ENCODE measurements at regions not wholly inside any gene's neighbourhood (a gene's known extent, or its start where the extent isn't known, plus 50 kb on each side); places are given as distances from the start of the nearest gene placed in this dataset.

- no peaks in the 10 kb centered on the region for H3K4me1 ChIP-seq (ENCODE audit: control insufficient read depth, insufficient read depth, low read length)
- no CpG with 5 or more reads among the region's 2 CpGs for WGBS (ENCODE audit: insufficient coverage, insufficient read length)
- no peak for DNase-seq (ENCODE audit: low read depth, low spot score)
- H3K36me3 ChIP-seq (ENCODE audit: control insufficient read depth, insufficient read depth, low read length) = no peaks in the 10 kb centered on the region
- H3K27ac ChIP-seq (ENCODE audit: low read length) = no peak overlapping the region
- H3K9me3 ChIP-seq (ENCODE audit: control insufficient read depth, insufficient read depth, low read length) = no peaks in the 10 kb centered on the region
- H3K27me3 ChIP-seq (ENCODE audit: control insufficient read depth, insufficient read depth, low read length) = no peaks in the 10 kb centered on the region
- H3K4me3 ChIP-seq (ENCODE audit: low read length) = no peak overlapping the region
Measured at GRCh38 chr9:78865737-78866136, 568.8 kb downstream of the PSAT1 start.

GRCh38 chr9:78866207-78867132, 569.5 kb downstream of the PSAT1 start:
- Histone ChIP-seq H3K4me1 (ENCODE audit: control insufficient read depth, insufficient read depth, low read length) (no peaks in the 10 kb centered on the region), H3K27me3 (ENCODE audit: control insufficient read depth, insufficient read depth, low read length) (no peaks in the 10 kb centered on the region), H3K36me3 (ENCODE audit: control insufficient read depth, insufficient read depth, low read length) (no peaks in the 10 kb centered on the region), H3K27ac (ENCODE audit: low read length) (no peak overlapping the region), H3K4me3 (ENCODE audit: low read length) (no peak overlapping the region), H3K9me3 (ENCODE audit: control insufficient read depth, insufficient read depth, low read length) (no peaks in the 10 kb centered on the region)
- no peak for DNase-seq (ENCODE audit: low read depth, low spot score)
- WGBS (ENCODE audit: insufficient coverage, insufficient read length) = no CpG with 5 or more reads among the region's 6 CpGs

GRCh38 chr9:78871086-78871451, 574.1 kb downstream of the PSAT1 start:
- Histone ChIP-seq H3K4me3 (ENCODE audit: low read length) (no peak overlapping the region), H3K9me3 (ENCODE audit: control insufficient read depth, insufficient read depth, low read length) (no peaks in the 10 kb centered on the region), H3K27me3 (ENCODE audit: control insufficient read depth, insufficient read depth, low read length) (no peaks in the 10 kb centered on the region), H3K4me1 (ENCODE audit: control insufficient read depth, insufficient read depth, low read length) (no peaks in the 10 kb centered on the region), H3K27ac (ENCODE audit: low read length) (no peak overlapping the region), H3K36me3 (ENCODE audit: control insufficient read depth, insufficient read depth, low read length) (no peaks in the 10 kb centered on the region)
- DNase-seq (ENCODE audit: low read depth, low spot score) = no peak

- Histone ChIP-seq H3K4me3 (ENCODE audit: low read length) (no peak overlapping the region), H3K4me1 (ENCODE audit: control insufficient read depth, insufficient read depth, low read length) (no peaks in the 10 kb centered on the region), H3K27me3 (ENCODE audit: control insufficient read depth, insufficient read depth, low read length) (no peaks in the 10 kb centered on the region), H3K36me3 (ENCODE audit: control insufficient read depth, insufficient read depth, low read length) (no peaks in the 10 kb centered on the region), H3K27ac (ENCODE audit: low read length) (no peak overlapping the region), H3K9me3 (ENCODE audit: control insufficient read depth, insufficient read depth, low read length) (no peaks in the 10 kb centered on the region)
- DNase-seq (ENCODE audit: low read depth, low spot score) = no peak
- no CpG with 5 or more reads among the region's 4 CpGs for WGBS (ENCODE audit: insufficient coverage, insufficient read length)
Measured at GRCh38 chr9:78871452-78872331, 574.8 kb downstream of the PSAT1 start.

GRCh38 chr9:78874061-78874460, 577.1 kb downstream of the PSAT1 start:
- Histone ChIP-seq H3K9me3 (ENCODE audit: control insufficient read depth, insufficient read depth, low read length) (no peaks in the 10 kb centered on the region), H3K36me3 (ENCODE audit: control insufficient read depth, insufficient read depth, low read length) (no peaks in the 10 kb centered on the region), H3K4me3 (ENCODE audit: low read length) (no peak overlapping the region), H3K27me3 (ENCODE audit: control insufficient read depth, insufficient read depth, low read length) (no peaks in the 10 kb centered on the region), H3K4me1 (ENCODE audit: control insufficient read depth, insufficient read depth, low read length) (no peaks in the 10 kb centered on the region), H3K27ac (ENCODE audit: low read length) (no peak overlapping the region)
- 80% methylated on average over 1 of the region's 2 CpGs for WGBS (ENCODE audit: insufficient coverage, insufficient read length)
- no peak for DNase-seq (ENCODE audit: low read depth, low spot score)

- Histone ChIP-seq H3K9me3 (ENCODE audit: control insufficient read depth, insufficient read depth, low read length) (no peaks in the 10 kb centered on the region), H3K27ac (ENCODE audit: low read length) (no peak overlapping the region)
- WGBS (ENCODE audit: insufficient coverage, insufficient read length) = no CpG with 5 or more reads among the region's 3 CpGs
Measured at GRCh38 chr9:78879324-78880100, 582.6 kb downstream of the PSAT1 start.

GRCh38 chr9:78881295-78881694, 584.4 kb downstream of the PSAT1 start:
- WGBS (ENCODE audit: insufficient coverage, insufficient read length) = no CpG with 5 or more reads among the region's 1 CpG
- no peaks in the 10 kb centered on the region for H3K4me1 ChIP-seq (ENCODE audit: control insufficient read depth, insufficient read depth, low read length)
- no peaks in the 10 kb centered on the region for H3K9me3 ChIP-seq (ENCODE audit: control insufficient read depth, insufficient read depth, low read length)
- H3K36me3 ChIP-seq (ENCODE audit: control insufficient read depth, insufficient read depth, low read length) = no peaks in the 10 kb centered on the region
- H3K27ac ChIP-seq (ENCODE audit: low read length) = no peak overlapping the region
- H3K4me3 ChIP-seq (ENCODE audit: low read length) = no peak overlapping the region
- DNase-seq (ENCODE audit: low read depth, low spot score) = no peak
- no peaks in the 10 kb centered on the region for H3K27me3 ChIP-seq (ENCODE audit: control insufficient read depth, insufficient read depth, low read length)

More at GRCh38 chr9:78879324-78880100, 582.6 kb downstream of the PSAT1 start:
- Histone ChIP-seq H3K4me3 (ENCODE audit: low read length) (no peak overlapping the region), H3K27me3 (ENCODE audit: control insufficient read depth, insufficient read depth, low read length) (no peaks in the 10 kb centered on the region), H3K36me3 (ENCODE audit: control insufficient read depth, insufficient read depth, low read length) (no peaks in the 10 kb centered on the region), H3K4me1 (ENCODE audit: control insufficient read depth, insufficient read depth, low read length) (no peaks in the 10 kb centered on the region)
- no peak for DNase-seq (ENCODE audit: low read depth, low spot score)

- Histone ChIP-seq H3K4me3 (ENCODE audit: low read length) (no peak overlapping the region), H3K9me3 (ENCODE audit: control insufficient read depth, insufficient read depth, low read length) (no peaks in the 10 kb centered on the region), H3K27me3 (ENCODE audit: control insufficient read depth, insufficient read depth, low read length) (no peaks in the 10 kb centered on the region), H3K36me3 (ENCODE audit: control insufficient read depth, insufficient read depth, low read length) (no peaks in the 10 kb centered on the region), H3K27ac (ENCODE audit: low read length) (no peak overlapping the region), H3K4me1 (ENCODE audit: control insufficient read depth, insufficient read depth, low read length) (no peaks in the 10 kb centered on the region)
- no CpG with 5 or more reads among the region's 4 CpGs for WGBS (ENCODE audit: insufficient coverage, insufficient read length)
- DNase-seq (ENCODE audit: low read depth, low spot score) = no peak
Measured at GRCh38 chr9:78882481-78882880, 585.6 kb downstream of the PSAT1 start.

- no CpG with 5 or more reads among the region's 4 CpGs for WGBS (ENCODE audit: insufficient coverage, insufficient read length)
- no peak for DNase-seq (ENCODE audit: low read depth, low spot score)
- H3K9me3 ChIP-seq (ENCODE audit: control insufficient read depth, insufficient read depth, low read length) = no peaks in the 10 kb centered on the region
- no peak overlapping the region for H3K4me3 ChIP-seq (ENCODE audit: low read length)
- no peak overlapping the region for H3K27ac ChIP-seq (ENCODE audit: low read length)
- H3K27me3 ChIP-seq (ENCODE audit: control insufficient read depth, insufficient read depth, low read length) = no peaks in the 10 kb centered on the region
- H3K4me1 ChIP-seq (ENCODE audit: control insufficient read depth, insufficient read depth, low read length) = no peaks in the 10 kb centered on the region
- H3K36me3 ChIP-seq (ENCODE audit: control insufficient read depth, insufficient read depth, low read length) = no peaks in the 10 kb centered on the region
Measured at GRCh38 chr9:78884611-78885150, 587.8 kb downstream of the PSAT1 start.

GRCh38 chr9:78892182-78892581, 595.3 kb downstream of the PSAT1 start:
- H3K4me1 ChIP-seq (ENCODE audit: control insufficient read depth, insufficient read depth, low read length) = no peaks in the 10 kb centered on the region
- H3K9me3 ChIP-seq (ENCODE audit: control insufficient read depth, insufficient read depth, low read length) = no peaks in the 10 kb centered on the region
- H3K36me3 ChIP-seq (ENCODE audit: control insufficient read depth, insufficient read depth, low read length) = no peaks in the 10 kb centered on the region
- H3K27ac ChIP-seq (ENCODE audit: low read length) = no peak overlapping the region
- no peaks in the 10 kb centered on the region for H3K27me3 ChIP-seq (ENCODE audit: control insufficient read depth, insufficient read depth, low read length)
- whole genome bisulfite sequencing (ENCODE audit: insufficient coverage, insufficient read length) = no CpG with 5 or more reads among the region's 1 CpG
- H3K4me3 ChIP-seq (ENCODE audit: low read length) = no peak overlapping the region
- DNase-seq (ENCODE audit: low read depth, low spot score) = no peak

Data from iPS DF 6.9 (cell line).